Urinary bladder (tissue), 3 donors: ENCODE measurements at regions not wholly inside any gene's neighbourhood (a gene's known extent, or its start where the extent isn't known, plus 50 kb on each side); places are given as distances from the start of the nearest gene placed in this dataset.

ENCODE experiments used
- DNase-seq: peaks from one replicate; pipeline ENCODE4 v3.0.0-alpha.2; 2015; ENCODE audit errors: extremely low spot score
- H3K27ac ChIP-seq: one replicate; pipeline ENCODE4 v1.5.1; 2013; ENCODE audit warnings: low read depth, mild to moderate bottlenecking, moderate library complexity
- H3K36me3 ChIP-seq: one replicate; pipeline ENCODE4 v1.6.1; 2013; ENCODE audit warnings: mild to moderate bottlenecking, moderate library complexity; ENCODE audit not compliant: insufficient read depth
- H3K4me1 ChIP-seq: one replicate; pipeline ENCODE4 v1.6.1; 2013; ENCODE audit warnings: mild to moderate bottlenecking, moderate library complexity; ENCODE audit not compliant: insufficient read depth
- H3K4me3 ChIP-seq: one replicate; pipeline ENCODE4 v1.5.1; 2013; ENCODE audit warnings: low read depth, low read length
- WGBS: extraction: QIAGEN DNeasy Blood & Tissue Kit; methylation state at CpG from one replicate; pipeline ENCODE4 v1.1.7; 2013; 5-methylcytosine and 5-hydroxymethylcytosine counted together
- donor health status: healthy with polysubstance abuse.
- donor health status: healthy.

DNA sequence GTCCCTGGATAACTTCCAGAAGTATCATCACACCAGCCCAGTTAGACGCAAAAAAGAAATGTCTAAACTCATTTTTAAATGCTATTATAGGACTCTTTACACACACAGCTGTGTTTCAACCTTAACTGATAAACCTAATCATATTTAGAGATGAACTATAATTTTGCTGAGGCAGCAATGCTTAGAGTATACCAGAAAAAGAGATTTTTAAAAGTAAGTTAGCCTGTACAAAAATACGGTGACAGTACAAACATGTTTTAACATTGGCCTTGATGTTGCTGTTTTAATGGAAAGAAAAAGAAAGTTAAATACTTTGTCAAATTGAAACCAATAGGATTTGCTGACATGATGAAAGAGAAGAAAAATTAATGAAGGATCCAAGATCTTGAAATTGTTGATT is 1341.2 kb upstream of the CDH6 start:
- no peaks in the 10 kb centered on the region for H3K36me3 ChIP-seq
- 54% methylated on average over 2 of the region's 2 CpGs for whole genome bisulfite sequencing
- no peaks in the 10 kb centered on the region for H3K4me1 ChIP-seq
- H3K4me3 ChIP-seq, result no peak overlapping the region
- DNase-seq, result no peak
- H3K27ac ChIP-seq, result no peak overlapping the region

GRCh38 chr5:29845206-29845605 is 1348.3 kb upstream of the CDH6 start:
- Histone ChIP-seq H3K4me3 (no peak overlapping the region), H3K4me1 (no peaks in the 10 kb centered on the region), H3K36me3 (no peaks in the 10 kb centered on the region), H3K27ac (no peak overlapping the region)
- 95% methylated on average over 3 of the region's 3 CpGs for WGBS
- no peak for DNase-seq

- no peak overlapping the region for H3K4me3 ChIP-seq
- DNase-seq, result no peak
- no peaks in the 10 kb centered on the region for H3K36me3 ChIP-seq
- WGBS, result 39% methylated on average over 2 of the region's 2 CpGs
- H3K27ac ChIP-seq, result no peak overlapping the region
- H3K4me1 ChIP-seq, result no peaks in the 10 kb centered on the region
Observed at GRCh38 chr5:29833394-29833793, 1360.1 kb upstream of the CDH6 start.

GRCh38 chr5:29822521-29822920 is 1371.0 kb upstream of the CDH6 start:
- H3K4me3 ChIP-seq, result no peak overlapping the region
- H3K36me3 ChIP-seq, result no peaks in the 10 kb centered on the region
- no peak for DNase-seq
- 63% methylated on average over 4 of the region's 4 CpGs for WGBS
- H3K27ac ChIP-seq, result no peak overlapping the region
- no peaks in the 10 kb centered on the region for H3K4me1 ChIP-seq

GRCh38 chr5:29811914-29812679 is 1381.4 kb upstream of the CDH6 start:
- no peak overlapping the region for H3K27ac ChIP-seq
- 85% methylated on average over 2 of the region's 2 CpGs for WGBS
- H3K4me1 ChIP-seq, result no peaks in the 10 kb centered on the region
- no peaks in the 10 kb centered on the region for H3K36me3 ChIP-seq
- H3K4me3 ChIP-seq, result no peak overlapping the region
- no peak for DNase-seq

DNA sequence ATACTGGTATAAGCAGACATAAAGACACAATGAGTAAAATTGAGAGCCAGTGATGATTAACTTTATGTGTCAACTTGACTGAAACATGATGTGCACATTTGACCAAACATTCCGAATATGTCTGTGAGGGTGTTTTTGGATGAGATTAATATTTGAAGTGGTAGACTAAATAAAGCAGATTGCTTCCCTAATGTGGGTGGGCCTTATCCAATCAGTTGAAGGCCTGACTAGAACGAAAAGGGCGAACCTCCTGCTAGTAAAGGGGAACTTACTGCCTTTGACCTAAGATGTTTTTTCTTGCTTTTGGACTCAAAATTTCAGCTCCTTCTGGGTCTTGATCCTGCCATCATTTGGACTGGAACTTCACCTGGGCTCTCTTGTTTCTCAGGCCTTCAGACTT is 1387.7 kb upstream of the CDH6 start:
- H3K36me3 ChIP-seq, result no peaks in the 10 kb centered on the region
- H3K4me3 ChIP-seq, result no peak overlapping the region
- DNase-seq, result no peak
- WGBS, result 88% methylated on average over 3 of the region's 3 CpGs
- no peak overlapping the region for H3K27ac ChIP-seq
- H3K4me1 ChIP-seq, result no peaks in the 10 kb centered on the region

DNA sequence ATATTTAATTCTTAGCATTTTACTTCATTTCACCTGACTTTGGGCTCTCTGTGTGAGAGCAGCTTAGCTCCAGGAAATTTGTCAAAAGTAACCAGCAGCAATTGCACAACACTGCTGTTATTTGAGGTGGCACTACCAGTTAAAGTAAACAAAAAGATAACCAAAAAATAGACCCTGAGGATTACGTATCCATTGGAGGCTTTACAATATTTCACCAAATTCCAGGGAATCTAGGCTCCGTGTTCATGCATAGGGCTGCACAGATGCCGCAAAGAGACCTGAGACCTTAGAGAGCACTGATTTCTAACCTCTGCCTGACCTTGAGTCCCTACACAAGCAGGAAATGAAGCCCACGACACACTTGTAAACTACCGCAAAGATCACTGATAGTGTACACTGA is 1392.7 kb upstream of the CDH6 start:
- no peaks in the 10 kb centered on the region for H3K4me1 ChIP-seq
- WGBS, result 52% methylated on average over 5 of the region's 5 CpGs
- no peak for DNase-seq
- H3K27ac ChIP-seq, result no peak overlapping the region
- H3K36me3 ChIP-seq, result no peaks in the 10 kb centered on the region
- H3K4me3 ChIP-seq, result no peak overlapping the region

GRCh38 chr5:29796013-29796412 is 1397.5 kb upstream of the CDH6 start:
- DNase-seq, result no peak
- Histone ChIP-seq H3K4me3 (no peak overlapping the region), H3K36me3 (no peaks in the 10 kb centered on the region), H3K27ac (no peak overlapping the region), H3K4me1 (no peaks in the 10 kb centered on the region)
- WGBS, result 56% methylated on average over 2 of the region's 2 CpGs

DNA sequence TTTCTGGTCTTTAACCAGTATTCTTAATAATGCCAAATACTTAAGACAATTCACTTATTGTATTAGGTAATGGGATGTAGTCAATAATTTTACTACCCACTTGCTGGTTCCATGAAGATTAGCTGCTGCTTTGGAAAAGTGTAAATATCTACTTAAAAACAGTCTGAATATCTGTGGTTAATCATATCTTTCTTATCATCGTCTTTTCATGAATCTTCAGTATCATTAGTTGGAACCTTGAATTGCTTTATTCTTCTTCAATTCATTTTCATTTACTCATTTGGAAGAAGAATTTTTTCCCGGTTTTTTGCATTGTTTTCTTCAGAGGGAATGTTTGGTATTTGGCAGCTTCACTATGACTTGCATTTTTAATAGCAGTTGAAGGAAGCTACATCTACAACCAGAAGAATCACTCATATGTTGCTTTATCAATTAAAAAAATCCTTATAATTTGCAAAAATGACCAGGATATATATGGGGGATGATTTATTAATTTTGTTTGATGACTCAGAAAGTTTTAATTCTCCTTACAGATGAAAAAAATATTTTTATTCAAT is 1398.3 kb upstream of the CDH6 start:
- no peaks in the 10 kb centered on the region for H3K4me1 ChIP-seq

DNA sequence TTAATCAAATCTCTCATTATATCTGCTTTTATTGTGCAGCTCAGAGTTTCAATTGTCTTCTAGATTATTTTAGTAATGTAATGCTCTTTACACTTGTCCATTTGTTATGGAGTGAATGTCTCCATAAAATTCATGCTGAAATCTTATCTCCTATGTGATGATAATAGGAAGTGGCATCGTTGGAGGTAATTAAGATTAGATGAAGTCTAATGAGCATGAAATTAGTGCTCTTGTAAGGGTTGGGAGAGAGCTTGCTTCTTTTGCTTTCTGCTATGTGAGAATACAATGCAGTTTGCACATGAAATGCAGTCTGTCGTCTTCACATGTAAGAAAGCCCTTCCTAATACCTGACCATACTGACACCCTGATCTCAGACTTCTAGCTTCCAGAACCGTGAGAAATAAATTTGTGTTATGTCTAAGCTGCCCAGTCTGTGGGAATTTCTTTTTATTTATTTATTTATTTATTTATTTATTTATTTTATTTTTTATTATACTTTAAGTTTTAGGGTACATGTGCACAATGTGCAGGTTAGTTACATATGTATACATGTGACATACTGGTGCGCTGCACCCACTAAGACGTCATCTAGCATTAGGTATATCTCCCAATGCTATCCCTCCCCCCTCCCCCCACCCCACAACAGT is 1399.2 kb upstream of the CDH6 start:
- Histone ChIP-seq H3K27ac (no peak overlapping the region), H3K4me3 (no peak overlapping the region), H3K36me3 (no peaks in the 10 kb centered on the region), H3K4me1 (no peaks in the 10 kb centered on the region)
- 68% methylated on average over 5 of the region's 5 CpGs for WGBS
- no peak for DNase-seq

More for the DNA sequence above, 1398.3 kb upstream of the CDH6 start:
- H3K36me3 ChIP-seq, result no peaks in the 10 kb centered on the region
- 69% methylated on average over 2 of the region's 2 CpGs for WGBS
- no peak for DNase-seq
- no peak overlapping the region for H3K27ac ChIP-seq
- H3K4me3 ChIP-seq, result no peak overlapping the region

DNA sequence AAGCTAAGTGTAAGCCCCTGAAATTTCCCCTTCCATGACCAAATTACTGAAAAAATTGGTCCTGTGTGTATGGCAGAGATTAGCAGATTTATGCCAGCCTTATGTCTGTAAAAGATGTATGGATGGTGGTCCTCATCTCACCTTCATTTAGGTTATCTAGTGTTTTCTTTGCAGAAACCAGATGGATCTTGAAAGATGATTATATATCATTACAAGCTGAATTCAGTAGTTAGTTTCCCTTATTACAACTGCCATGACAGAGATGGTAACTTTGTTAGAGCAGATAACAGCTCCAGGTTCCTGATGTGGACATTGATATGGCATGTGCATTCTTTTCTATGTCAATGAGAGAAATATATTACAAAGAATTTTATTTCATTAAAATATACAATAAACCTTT is 1403.2 kb upstream of the CDH6 start:
- Histone ChIP-seq H3K4me3 (no peak overlapping the region), H3K27ac (no peak overlapping the region), H3K36me3 (no peaks in the 10 kb centered on the region), H3K4me1 (no peaks in the 10 kb centered on the region)
- DNase-seq, result no peak

DNA sequence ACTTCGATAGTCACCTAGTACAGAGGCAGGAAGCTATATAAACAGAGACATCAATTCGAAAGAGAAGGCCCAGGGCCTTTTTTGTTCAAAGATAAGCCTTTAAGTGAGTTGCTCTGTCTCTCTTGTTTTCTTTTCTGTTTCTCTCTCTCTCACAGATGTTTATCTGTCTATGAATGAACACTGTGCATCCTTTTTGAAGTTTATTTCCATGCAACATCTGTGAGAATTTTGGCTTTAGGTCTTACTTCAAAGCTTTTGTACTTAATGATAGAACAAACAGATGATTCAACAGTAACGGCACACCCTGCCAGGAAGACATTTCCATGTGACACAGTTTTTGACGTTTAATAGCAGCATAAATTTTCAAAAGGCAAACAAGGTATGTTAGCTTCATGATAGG is 1413.1 kb upstream of the CDH6 start:
- WGBS, result 40% methylated on average over 4 of the region's 4 CpGs

GRCh38 chr5:29779141-29779540 is 1414.3 kb upstream of the CDH6 start:
- H3K4me1 ChIP-seq, result no peaks in the 10 kb centered on the region
- H3K36me3 ChIP-seq, result no peaks in the 10 kb centered on the region
- no peak overlapping the region for H3K27ac ChIP-seq
- WGBS, result 44% methylated on average over 3 of the region's 3 CpGs
- DNase-seq, result no peak
- H3K4me3 ChIP-seq, result no peak overlapping the region

More for the DNA sequence above, 1413.1 kb upstream of the CDH6 start:
- DNase-seq, result no peak
- H3K27ac ChIP-seq, result no peak overlapping the region
- H3K4me3 ChIP-seq, result no peak overlapping the region
- no peaks in the 10 kb centered on the region for H3K36me3 ChIP-seq
- H3K4me1 ChIP-seq, result no peaks in the 10 kb centered on the region

- H3K36me3 ChIP-seq, result no peaks in the 10 kb centered on the region
- H3K4me1 ChIP-seq, result no peaks in the 10 kb centered on the region
- no peak for DNase-seq
- no peak overlapping the region for H3K4me3 ChIP-seq
- 84% methylated on average over 3 of the region's 3 CpGs for WGBS
- H3K27ac ChIP-seq, result no peak overlapping the region
Observed at GRCh38 chr5:29777373-29777772, 1416.1 kb upstream of the CDH6 start.
